C1 segment of cervical spinal cord (tissue), 14 donors: ENCODE measurements at regions not wholly inside any gene's neighbourhood (a gene's known extent, or its start where the extent isn't known, plus 50 kb on each side); places are given as distances from the start of the nearest gene placed in this dataset.
"Not testable (repeated sequence)": the region's sequence is repeated elsewhere in the genome, so short reads cannot be mapped to it uniquely, and the experiment has no call there.

Experiments
- DNase-seq, 14 donors: peaks; one replicate each; lab custom pipeline; 2025; lab: John Stamatoyannopoulos, UW

GRCh38 chr11:110514967-110515366 is 85.2 kb downstream of the FDX1 start:
- no peak for DNase-seq

GRCh38 chr11:110517381-110517780 is 87.6 kb downstream of the FDX1 start:
- DNase-seq: not testable (repeated sequence)

- DNase-seq: no peak
Observed at GRCh38 chr11:110518809-110519514, 89.2 kb downstream of the FDX1 start.

GRCh38 chr11:110519796-110520195 is 90.0 kb downstream of the FDX1 start:
- DNase-seq: no peak

GRCh38 chr11:110522471-110522870 is 92.7 kb downstream of the FDX1 start:
- no peak for DNase-seq

- no peak for DNase-seq
Observed at GRCh38 chr11:110524238-110524637, 94.5 kb downstream of the FDX1 start.

GRCh38 chr11:110525883-110526282 is 96.1 kb downstream of the FDX1 start:
- peak in 1 of 14 donors; percentile 16 for DNase-seq

- no peak for DNase-seq
Observed at GRCh38 chr11:110526323-110526722, 96.6 kb downstream of the FDX1 start.
